Renal cortical epithelial cell (primary cell): ENCODE measurements at regions not wholly inside any gene's neighbourhood (a gene's known extent, or its start where the extent isn't known, plus 50 kb on each side); places are given as distances from the start of the nearest gene placed in this dataset.

ENCODE experiments used
- DNase-seq: peaks from one replicate; pipeline ENCODE4 v3.0.0-alpha.2; 2011; ENCODE audit warnings: low read depth

DNA sequence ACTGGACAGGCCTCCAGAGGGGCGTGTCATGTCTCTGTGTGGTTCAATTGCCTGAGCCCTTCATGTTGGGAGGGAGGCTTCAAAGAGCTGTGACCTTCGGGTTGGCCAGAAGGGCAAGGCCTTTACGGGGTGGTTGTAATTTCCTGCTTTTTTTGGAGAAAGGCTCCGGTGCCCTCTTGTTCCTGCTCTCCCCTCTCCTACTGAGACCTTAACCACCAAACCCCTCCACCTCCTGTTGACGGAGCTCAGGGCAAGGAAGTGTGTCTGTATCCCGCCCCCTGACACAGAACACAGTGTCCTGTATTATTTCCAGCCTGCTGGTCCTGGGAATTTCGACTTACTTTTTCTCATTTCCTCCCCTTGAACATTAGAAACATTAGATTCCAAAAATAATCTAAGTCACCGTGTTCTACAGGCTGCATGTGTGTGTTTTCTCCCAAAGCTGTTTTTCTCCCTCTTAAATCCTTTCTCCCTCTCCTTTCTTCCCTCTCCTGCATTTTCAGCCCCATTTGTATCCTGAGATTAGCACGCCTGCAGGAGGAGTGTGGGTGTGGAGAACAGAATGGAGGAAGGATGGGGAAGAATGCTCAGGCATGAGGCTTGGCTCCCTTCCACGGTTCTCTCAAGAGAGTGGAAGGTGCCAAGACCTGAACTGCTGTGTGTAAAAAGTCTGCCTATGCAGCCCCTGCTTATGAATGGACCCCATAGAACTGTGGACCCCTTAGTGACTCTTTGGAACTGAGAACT is 285.4 kb upstream of the ROPN1 start:
- peak; percentile 54 for DNase-seq

DNA sequence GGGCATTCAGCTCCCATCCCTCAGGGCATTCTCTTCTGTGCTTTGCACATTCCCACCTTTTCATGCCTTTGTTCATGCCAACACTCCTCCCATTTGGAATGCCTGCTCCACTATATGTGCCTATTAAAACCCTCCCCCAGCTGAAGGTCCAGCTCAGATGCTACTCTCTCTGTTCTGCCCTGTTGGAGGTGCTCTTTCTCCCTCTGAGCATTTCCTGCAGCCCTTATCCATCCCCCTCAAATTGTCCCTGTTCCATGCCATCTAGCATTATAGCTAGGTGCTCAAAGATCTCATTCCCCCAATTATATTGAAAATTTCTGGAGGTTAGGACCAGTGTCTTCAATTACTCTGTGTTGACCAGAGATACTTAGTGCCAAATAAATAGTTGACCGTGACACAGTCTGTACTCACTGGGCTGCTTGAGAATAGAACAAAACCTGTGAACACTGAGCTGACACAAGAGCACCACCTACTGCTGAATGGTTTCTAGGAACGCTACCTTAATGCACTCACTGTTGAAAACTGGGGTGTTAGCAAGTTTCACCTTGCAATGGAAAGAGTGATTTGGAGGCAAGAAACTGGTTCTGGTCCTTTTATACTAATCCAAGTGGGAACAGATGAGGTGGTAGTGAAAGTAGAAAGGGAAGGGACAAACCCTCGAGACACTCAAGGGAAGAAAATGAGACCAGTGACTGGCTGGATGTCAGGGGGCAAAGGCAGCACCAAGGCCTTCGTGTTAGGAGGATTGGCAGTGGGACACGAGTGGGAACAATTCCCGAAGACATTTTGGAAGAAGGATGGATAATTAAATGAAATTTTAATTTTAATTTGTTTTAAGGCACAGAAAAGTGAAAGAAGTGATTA is 289.8 kb upstream of the ROPN1 start:
- peak; percentile 57 for DNase-seq

DNA sequence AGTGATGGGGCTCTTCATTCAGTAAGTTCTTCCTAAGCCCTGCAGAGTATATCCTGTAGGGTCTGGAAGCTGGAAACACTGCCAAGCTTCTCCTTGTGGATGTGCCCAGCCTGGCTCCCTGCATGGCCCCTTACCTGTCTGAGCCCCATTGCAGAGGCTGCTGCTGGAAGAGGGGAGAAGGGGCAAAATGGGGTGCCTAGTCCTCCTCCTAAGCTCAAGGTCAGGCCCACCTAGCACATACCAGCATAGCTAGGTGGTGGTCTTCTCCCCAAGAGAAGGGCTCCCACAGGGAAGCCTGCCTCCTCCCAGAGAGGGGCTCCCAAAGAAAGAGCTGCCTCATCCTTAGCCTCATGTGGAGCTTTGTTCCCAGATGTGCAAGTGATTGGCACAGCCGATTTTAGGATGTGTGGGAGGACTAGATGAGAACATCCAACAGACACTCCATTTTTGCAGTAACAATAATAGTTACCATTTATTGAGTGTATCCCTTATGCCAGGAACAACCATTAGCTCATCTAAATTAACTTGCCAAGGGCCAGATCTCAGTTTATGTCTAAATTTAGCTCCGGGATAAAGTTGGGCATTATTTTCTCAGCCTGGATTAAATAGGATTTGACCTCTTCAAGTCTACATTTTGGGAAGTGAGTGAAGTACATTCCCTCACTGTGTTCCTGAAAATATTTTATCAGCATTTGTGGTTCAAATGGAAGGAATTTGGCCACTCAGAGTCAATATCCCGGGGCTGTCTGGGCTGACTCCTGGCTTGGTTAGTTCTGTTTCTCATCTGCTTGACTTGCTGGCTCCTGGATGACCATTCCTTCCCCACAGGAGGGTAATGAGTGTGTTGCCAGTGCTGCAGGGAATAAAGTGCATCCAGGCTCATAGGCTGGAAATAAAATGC is 291.1 kb upstream of the ROPN1 start:
- peak; percentile 55 for DNase-seq

DNA sequence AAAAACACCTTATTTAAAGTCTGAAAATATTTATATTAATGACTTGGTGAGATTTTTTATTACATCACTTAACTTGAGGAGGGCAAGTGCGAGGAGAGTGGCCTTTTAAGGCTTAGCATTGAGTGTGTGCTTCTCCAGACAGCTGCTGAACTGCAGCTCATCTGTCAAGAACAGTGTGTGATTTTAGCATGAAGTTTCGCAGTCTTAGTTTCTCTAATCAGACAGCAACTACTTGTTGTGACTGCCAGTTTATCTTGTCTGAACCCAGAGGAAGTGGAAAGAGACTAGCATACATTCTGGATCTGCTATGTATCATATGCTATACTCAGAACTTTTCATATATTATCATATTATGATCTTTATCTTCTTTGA is 291.7 kb upstream of the ROPN1 start:
- no peak for DNase-seq

GRCh38 chr3:124288996-124289395 is 297.1 kb upstream of the ROPN1 start:
- DNase-seq, result no peak

- DNase-seq, result no peak
Observed at GRCh38 chr3:124291008-124291407, 299.1 kb upstream of the ROPN1 start.

DNA sequence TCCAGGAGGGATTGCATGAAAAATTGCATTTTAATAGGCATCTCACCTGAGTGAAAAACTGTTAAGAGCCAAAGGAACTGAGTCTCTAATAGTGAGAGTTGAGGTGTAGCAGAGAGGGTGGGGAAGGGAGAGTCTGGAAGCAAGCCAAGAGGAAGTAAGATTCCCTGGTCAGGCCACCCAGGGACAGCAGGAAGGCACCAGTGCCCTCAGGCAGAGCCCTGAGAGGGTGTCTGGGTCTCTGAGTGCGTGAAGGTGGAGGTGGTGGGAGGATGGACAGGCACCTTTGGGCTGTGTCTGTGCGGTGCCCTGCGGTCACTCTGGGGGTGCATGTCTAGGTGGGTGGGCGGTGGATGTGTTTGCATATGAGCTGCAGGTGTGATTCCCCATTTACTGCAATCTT is 300.4 kb upstream of the ROPN1 start:
- peak; percentile 56 for DNase-seq

DNA sequence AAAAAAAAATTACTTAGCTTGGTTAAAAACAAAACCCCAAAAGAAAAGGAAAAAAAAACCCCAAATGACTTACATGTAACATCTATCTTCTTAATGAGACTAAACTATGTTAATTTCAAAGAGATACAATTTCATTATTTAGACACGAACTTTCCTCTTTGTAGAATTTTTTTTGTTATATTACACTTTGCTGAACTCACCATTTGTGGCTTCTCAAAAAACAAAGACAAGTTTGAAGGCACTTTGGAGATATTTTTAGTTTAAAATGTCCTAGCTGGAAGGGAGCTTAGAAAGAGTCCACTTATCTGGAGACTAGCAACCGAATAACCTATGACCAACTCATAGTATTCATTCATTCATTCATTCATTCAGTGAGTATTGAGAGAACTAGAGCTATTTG is 301.7 kb upstream of the ROPN1 start:
- no peak for DNase-seq

- no peak for DNase-seq
Observed at GRCh38 chr3:124295362-124295761, 303.4 kb upstream of the ROPN1 start.

DNA sequence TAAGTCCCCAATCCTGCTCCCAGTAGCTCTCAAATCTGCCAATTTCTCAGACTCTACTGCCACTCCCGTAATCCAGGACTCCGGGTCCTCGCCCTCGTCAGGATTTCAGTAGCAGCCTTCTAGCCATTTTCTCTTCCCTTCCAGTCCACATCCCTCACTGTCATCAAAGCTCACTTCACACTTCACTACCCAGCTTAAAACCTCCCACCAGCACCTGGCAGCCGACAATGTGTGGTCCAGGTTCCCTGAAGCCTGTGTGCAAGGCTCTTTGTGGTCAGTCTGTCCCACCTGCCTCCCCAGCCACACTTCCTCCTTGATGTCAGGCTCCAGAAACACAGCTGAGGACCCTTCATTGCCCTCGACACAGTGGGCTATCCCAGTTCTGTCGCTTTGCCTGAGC is 304.5 kb upstream of the ROPN1 start:
- DNase-seq, result no peak

DNA sequence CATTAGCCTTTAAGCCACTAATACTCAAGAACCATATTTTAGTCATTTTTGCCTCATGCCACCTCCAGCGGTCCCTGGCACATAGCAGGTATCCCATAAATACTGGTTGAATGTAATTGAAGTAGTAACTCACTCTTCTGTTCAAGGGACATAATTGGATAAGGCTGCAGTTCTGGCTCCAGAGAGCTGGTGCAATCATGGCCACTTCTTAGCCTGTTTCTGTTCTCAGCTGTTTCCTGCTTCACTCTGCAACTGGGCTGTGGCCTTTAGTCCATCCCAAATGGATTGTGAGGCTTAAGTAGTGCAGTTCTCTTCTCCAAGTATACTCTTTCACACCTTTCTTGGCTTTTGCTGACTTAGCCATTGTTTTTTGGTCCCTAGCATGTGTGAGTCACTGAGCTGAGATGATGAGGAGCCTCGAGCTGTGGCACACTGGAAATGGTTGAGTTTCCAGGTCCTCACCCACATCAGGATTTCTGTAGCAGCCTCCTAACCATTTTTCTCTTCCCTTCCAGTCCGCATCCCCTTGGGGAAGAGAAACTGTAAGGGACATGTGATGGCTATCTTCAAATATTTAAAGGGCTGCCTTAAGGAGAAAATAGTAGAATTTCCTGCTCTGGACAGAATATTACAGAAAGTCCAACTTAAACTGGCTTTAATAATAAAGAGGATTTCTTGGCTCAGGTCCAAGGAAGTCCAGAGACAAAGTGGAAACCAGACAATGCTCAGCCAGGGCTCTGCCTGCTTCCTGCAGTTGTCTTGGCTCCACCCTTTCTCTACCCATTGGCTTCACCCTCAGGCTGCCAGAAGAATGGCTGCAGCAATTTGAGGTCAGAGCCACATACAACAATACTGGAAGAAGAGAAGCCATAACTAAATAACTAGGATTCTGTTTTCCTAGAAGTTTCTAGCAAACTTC is 305.4 kb upstream of the ROPN1 start:
- DNase-seq, result peak; percentile 63

DNA sequence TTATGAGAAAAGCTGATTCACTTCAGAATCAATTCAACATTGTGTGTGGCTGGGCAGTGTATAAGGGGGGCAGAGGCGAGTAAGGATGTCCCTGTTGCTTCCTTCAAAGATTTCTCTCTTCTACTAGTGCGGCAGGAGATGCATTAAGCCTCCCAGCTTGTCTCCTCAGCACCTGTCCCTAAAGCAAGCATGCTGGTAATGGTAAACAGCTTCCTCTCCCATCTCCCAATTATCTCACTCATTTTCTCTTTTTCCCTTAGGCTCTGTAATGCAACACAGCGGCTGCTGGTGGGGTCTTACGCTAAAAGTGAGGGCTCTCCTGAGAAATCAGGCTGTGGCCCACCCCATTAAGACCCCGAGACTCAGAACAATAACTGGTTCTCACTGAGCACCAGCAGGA is 306.4 kb upstream of the ROPN1 start:
- no peak for DNase-seq

DNA sequence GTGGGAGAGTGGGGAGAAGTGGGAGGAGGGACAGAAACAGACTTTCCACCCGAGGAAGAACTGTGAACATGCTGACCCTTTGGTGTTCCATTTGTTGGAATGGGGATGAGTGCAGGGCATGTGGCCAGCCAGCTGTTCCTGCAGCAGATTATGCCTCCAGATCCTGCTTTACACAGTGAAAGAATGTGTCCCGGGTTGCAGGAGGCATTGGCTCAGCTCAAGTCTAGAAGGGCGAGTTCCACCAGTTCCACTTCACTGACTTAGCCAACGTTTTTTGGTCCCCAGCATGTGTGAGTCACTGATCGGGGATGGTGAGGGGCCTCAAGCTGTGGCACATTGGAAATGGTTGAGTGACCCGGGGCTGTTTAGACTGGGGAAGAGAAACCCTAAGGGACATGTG is 307.0 kb upstream of the ROPN1 start:
- peak; percentile 94 for DNase-seq

GRCh38 chr3:124299831-124300230 is 307.9 kb upstream of the ROPN1 start:
- DNase-seq, result peak; percentile 39

- no peak for DNase-seq
Observed at GRCh38 chr3:124300416-124300815, 308.5 kb upstream of the ROPN1 start.

DNA sequence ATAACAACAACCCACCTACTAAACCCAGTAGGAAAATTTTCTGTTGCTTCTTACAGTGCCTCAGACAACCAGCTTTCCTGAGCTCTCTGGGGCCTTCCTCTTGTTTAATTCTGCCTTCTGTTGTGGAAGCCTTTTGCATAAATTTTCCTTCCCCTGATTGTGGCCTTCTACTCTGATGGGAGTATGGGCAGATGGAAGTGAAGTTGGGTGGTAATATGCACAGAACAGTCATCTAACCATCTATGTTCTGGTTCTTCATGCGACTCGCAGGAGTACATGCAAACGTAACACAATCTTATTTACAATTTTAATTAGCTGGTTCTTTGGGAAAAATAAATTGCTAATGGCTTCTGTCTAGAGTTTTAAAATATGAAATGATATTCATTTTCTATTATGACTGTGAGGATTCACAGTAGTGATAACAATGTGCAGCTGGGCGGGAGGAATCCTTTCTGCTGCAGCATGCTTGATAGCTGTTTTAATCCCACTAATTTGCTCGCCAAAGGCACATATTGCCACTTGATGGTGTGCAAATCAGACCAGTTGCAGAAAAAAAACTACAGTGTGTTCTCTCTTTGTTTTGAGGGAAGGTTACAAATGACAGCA is 311.5 kb upstream of the ROPN1 start:
- no peak for DNase-seq

- no peak for DNase-seq
Observed at GRCh38 chr3:124306665-124307064, 314.7 kb upstream of the ROPN1 start.

DNA sequence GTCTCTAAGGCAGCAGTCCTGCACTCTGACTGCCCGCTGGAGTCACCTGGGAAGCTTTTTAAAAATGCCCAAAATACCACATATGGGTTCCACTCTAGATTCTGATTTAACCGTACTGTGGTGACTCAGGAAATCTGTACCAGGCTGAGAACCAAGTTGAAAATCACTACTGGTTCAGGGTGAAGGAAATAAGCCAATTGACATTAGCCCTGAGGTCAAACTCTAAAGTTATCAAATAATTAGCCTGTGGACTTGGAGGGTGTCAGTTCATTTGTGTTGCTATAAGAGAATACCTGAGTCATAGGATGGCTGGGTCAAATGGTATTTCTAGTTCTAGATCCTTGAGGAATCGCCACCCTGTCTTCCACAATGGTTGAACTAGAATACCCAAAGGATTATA is 321.7 kb upstream of the ROPN1 start:
- DNase-seq, result no peak

DNA sequence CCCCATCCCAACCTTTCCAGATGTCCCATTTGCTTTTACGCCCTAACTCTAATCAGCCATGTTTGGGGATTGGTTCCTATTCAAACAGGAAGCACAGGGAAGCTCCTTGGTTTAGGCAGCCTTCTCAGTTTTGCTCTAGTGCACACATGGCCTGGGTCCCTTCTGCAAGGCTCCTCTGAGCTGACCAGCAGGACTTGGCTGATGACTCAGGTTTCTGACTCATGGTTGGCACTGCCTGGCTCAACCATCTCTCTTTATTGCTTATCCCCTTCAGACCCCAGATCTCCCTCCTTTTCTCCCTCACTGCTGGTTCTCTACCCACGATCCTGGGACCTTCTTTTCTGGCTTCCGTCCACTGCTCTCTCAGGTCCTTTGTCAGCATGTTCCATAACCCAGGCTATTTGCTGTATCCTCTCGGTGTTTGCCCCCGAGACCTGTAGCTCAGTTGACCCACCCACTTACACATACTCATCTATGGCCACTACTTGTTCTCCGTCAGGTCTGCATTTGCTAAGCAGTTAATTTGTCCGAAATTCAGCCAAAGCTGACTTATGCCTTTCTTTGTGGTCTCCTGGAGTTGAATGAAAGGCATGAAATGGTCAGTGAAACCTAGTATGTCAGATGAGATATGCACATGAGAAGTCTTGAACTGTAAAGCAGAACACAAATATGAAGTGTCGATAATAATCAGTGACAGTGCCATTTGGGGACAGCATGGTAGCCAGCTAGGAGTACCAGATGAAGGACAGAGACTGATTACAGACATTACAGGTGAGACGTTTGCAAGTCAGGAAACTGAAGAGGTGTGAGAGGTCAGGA is 323.5 kb upstream of the ROPN1 start:
- DNase-seq, result peak; percentile 93

DNA sequence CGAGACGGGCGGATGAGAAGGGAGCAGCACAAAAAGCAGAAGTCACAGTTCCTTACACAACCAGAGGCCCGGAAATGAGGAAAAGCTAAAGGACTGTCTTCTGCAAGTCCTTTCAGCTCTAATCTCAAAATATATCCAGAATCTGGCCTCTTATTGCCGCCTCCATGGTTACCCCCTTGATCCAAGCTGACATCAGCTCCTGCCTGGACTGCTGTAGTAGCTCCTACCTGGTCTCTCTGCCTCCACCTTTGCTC is 324.0 kb upstream of the ROPN1 start:
- DNase-seq, result no peak
